ENCODE measurements at regions not wholly inside any gene's neighbourhood (a gene's known extent, or its start where the extent isn't known, plus 50 kb on each side); places are given as distances from the start of the nearest gene placed in this dataset.

DNA sequence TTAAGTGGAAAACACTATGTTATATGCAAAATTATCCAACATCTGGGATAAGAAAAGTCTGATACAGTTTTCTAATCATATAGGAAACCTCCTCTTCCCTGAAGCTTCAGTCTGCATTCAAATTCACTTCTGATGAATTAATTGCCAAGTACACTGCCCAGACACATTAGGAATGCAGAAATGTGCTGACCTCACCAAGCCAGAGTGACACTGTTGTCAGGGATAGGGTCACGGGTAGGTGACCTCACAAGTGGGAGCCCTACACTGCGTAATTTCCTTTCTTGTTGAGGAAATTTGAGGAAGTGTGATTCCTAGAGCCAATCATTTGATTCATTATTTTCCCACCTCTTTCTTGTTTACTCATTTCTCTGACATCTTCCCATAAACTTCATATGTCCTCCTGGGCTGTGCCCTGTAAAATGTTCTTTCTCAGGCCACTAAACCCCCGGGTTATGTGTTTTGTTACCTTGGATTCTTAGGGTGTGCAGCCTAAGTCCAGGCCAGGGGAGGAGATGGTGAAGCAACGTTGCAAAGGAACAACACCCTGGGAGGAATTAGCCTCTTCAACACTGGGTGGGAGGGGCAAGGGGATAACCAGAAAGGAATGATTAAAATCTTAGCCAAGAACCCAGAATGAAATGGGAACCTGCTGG, 411.9 kb downstream of the MTRR start:
- no peak for TF ChIP-seq CTCF (IDR thresholded peaks at IDR 0.05)
- no peak for TF ChIP-seq EZH2 (IDR thresholded peaks at IDR 0.05)
- TF ChIP-seq EZH2phosphoT487 (IDR thresholded peaks at IDR 0.05), result no peak
